Osteoblast (primary cell): ENCODE measurements at regions not wholly inside any gene's neighbourhood (a gene's known extent, or its start where the extent isn't known, plus 50 kb on each side); places are given as distances from the start of the nearest gene placed in this dataset.

ENCODE experiments used
- DNase-seq: peaks from one replicate; pipeline ENCODE4 v3.0.0; 2011; ENCODE audit warnings: low spot score, mixed read lengths; ENCODE audit not compliant: insufficient read length; ENCODE audit errors: missing footprints
- H2AFZ ChIP-seq: 2 replicates; pipeline ENCODE4 v1.6.0; 2011; ENCODE audit warnings: mild to moderate bottlenecking, low read length
- H3K27ac ChIP-seq: 2 replicates; pipeline ENCODE4 v1.5.1; 2011; ENCODE audit warnings: mild to moderate bottlenecking, low read depth, low read length, moderate library complexity
- H3K27me3 ChIP-seq: 2 replicates; pipeline ENCODE4 v1.6.0; 2012; ENCODE audit warnings: mild to moderate bottlenecking, control low read depth, inconsistent platforms, low read length, moderate library complexity; ENCODE audit not compliant: insufficient read depth
- H3K36me3 ChIP-seq: 2 replicates; pipeline ENCODE4 v1.5.1; 2011; ENCODE audit warnings: mild to moderate bottlenecking, low read length, control low read depth, moderate library complexity; ENCODE audit not compliant: insufficient read depth
- H3K4me1 ChIP-seq: 2 replicates; pipeline ENCODE4 v1.5.1; 2011; ENCODE audit warnings: mild to moderate bottlenecking, low read length, control low read depth, moderate library complexity; ENCODE audit not compliant: insufficient read depth
- H3K4me2 ChIP-seq: 2 replicates; pipeline ENCODE4 v1.6.0; 2011; ENCODE audit warnings: mild to moderate bottlenecking, low read length; ENCODE audit not compliant: insufficient read depth
- H3K4me3 ChIP-seq: fragments of 200-600 bp; sonication (generic); 3 replicates; pipeline ENCODE4 v1.5.1; 2012; ENCODE audit warnings: mild to moderate bottlenecking, low read length, inconsistent platforms; ENCODE audit not compliant: insufficient read depth
- H3K79me2 ChIP-seq: 2 replicates; pipeline ENCODE4 v1.6.0; 2012; ENCODE audit warnings: mild to moderate bottlenecking, low read length, control low read depth, inconsistent platforms; ENCODE audit not compliant: insufficient read depth
- H3K9me3 ChIP-seq: 2 replicates; pipeline ENCODE4 v1.5.1; 2011; ENCODE audit warnings: low read depth, low read length, control low read depth
- H4K20me1 ChIP-seq: 2 replicates; pipeline ENCODE4 v1.6.0; 2012; ENCODE audit warnings: mild to moderate bottlenecking, low read length, control low read depth; ENCODE audit not compliant: insufficient read depth
- CTCF ChIP-seq: IDR thresholded peaks from 2 replicates; pipeline ENCODE4 v1.5.1; 2011; ENCODE audit warnings: mild to moderate bottlenecking, low read depth, low read length, moderate library complexity; ENCODE audit errors: extremely low read depth

DNA sequence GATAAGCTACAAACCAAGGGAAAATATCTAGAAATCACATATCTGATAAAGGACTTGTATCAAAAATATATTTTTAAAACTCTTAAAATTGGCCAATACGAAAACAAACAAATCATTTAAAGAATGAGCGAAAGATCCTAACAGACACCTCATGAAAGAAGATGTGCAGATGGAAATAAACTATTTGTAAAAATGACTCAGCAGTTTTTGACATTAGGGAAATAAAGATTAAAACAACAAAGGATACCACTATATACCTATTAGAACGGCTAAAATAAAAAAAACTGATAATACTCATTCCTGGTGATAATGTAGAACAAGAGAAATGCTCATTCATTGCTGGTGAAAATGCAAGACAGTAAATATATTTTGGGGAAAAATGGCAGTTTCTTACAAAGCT lies 506.4 kb downstream of the KLHL4 start:
- H3K4me2 ChIP-seq = no peak overlapping the region
- no peaks in the 10 kb centered on the region for H3K36me3 ChIP-seq
- TF ChIP-seq CTCF = no peak
- no peak overlapping the region for H3K27ac ChIP-seq
- no peaks in the 10 kb centered on the region for H3K4me1 ChIP-seq
- H3K4me3 ChIP-seq = no peak overlapping the region
- no peaks in the 10 kb centered on the region for H3K27me3 ChIP-seq
- H4K20me1 ChIP-seq = no peaks in the 10 kb centered on the region
- H2AFZ ChIP-seq = no peak overlapping the region
- DNase-seq = no peak
- H3K79me2 ChIP-seq = no peaks in the 10 kb centered on the region
- no peaks in the 10 kb centered on the region for H3K9me3 ChIP-seq

DNA sequence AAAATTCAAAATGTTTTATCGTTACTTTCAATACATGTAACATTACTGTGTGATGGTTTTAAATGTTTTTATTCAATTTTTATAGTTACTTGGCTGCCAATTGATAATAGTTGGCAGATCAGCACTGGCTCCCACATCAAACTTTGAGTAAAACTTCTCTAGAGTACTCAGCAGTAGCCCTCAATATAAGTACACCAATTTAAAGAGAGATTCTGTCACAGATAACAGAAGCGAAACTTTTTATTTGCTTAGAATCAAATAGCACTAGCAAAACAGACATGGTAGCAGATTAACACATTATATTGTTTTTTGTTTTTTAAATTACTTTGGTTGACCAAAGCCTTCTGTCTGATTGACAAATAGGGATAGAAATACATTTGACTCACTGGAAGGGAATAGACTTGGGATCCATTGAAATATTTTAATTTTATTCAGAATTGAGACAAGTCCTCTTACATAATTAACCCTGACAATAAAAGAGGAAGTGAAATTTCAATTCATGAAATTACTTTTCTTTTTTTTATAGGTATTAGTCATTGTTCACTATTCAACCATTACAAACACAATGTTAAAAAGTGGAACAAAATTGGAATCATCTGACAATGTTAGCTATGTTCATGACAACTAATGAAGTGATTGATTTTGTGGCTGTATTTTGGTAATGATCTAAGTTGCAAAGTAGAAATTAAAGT lies 554.9 kb downstream of the KLHL4 start:
- Histone ChIP-seq H3K79me2 (no peaks in the 10 kb centered on the region), H3K4me3 (no peak overlapping the region), H2AFZ (no peak overlapping the region), H3K36me3 (no peaks in the 10 kb centered on the region), H3K4me1 (no peaks in the 10 kb centered on the region), H3K4me2 (no peak overlapping the region), H3K27me3 (no peaks in the 10 kb centered on the region), H4K20me1 (no peaks in the 10 kb centered on the region), H3K9me3 (no peaks in the 10 kb centered on the region), H3K27ac (no peak overlapping the region)
- no peak for DNase-seq
- TF ChIP-seq CTCF = no peak

DNA sequence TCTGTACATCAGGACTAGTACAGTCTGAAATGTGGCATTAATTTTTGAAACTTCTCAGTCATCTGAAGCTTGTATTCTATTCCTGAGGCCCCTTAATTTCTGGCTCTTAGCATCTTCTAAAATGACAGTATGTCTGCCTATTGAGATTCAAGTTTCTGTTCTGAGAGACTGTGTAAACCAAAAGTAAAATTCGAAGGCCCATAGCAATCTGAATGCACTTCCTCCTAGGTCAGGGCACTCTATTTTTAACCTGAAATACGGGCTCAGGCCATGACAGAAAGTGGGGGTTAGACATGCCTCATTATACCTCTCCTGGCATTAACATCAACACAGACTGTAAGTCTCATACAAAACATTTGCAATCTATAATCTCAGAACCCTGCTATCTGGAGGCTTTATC lies 584.4 kb downstream of the KLHL4 start:
- Histone ChIP-seq H3K27me3 (no peaks in the 10 kb centered on the region), H3K27ac (no peak overlapping the region), H3K4me2 (no peak overlapping the region), H3K9me3 (no peaks in the 10 kb centered on the region), H3K36me3 (no peaks in the 10 kb centered on the region), H4K20me1 (no peaks in the 10 kb centered on the region), H3K4me1 (no peaks in the 10 kb centered on the region), H3K4me3 (no peak overlapping the region), H2AFZ (no peak overlapping the region), H3K79me2 (no peaks in the 10 kb centered on the region)
- TF ChIP-seq CTCF = no peak
- DNase-seq = no peak

DNA sequence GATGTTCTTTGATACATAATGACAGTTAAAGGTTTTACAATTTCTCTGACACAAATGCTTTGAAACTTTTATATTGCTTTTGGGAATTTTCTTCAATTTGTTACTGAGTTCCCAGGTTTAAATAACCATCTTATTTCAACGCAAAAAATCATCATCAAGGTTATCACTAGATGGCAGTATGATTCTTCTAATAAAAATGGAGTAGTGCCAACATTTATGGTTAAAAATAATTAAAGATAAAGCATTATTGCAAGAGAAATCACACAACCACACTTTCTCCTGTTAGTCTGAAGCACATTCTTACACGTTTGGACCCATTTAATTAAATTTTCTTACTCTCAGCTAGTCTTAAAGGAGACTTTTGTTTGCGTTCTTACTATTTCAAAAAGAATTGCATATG lies 611.3 kb upstream of the CPXCR1 start:
- H3K9me3 ChIP-seq = no peaks in the 10 kb centered on the region
- H3K4me3 ChIP-seq = no peak overlapping the region
- H3K4me2 ChIP-seq = no peak overlapping the region
- no peak overlapping the region for H3K27ac ChIP-seq
- H3K36me3 ChIP-seq = no peaks in the 10 kb centered on the region
- no peaks in the 10 kb centered on the region for H3K79me2 ChIP-seq
- H3K27me3 ChIP-seq = no peaks in the 10 kb centered on the region
- no peak overlapping the region for H2AFZ ChIP-seq
- peak; percentile 15 for TF ChIP-seq CTCF
- H4K20me1 ChIP-seq = no peaks in the 10 kb centered on the region
- peak; percentile 48 for DNase-seq
- H3K4me1 ChIP-seq = no peaks in the 10 kb centered on the region
